Left forelimb (tissue), 1 donor: ENCODE measurements at regions not wholly inside any gene's neighbourhood (a gene's known extent, or its start where the extent isn't known, plus 50 kb on each side); places are given as distances from the start of the nearest gene placed in this dataset.
"Not testable (repeated sequence)": the region's sequence is repeated elsewhere in the genome, so short reads cannot be mapped to it uniquely, and the experiment has no call there.

Source experiments
- DNase-seq: peaks from one replicate; pipeline ENCODE4 v3.0.0-alpha.2; 2018; ENCODE audit warnings: low spot score

DNA sequence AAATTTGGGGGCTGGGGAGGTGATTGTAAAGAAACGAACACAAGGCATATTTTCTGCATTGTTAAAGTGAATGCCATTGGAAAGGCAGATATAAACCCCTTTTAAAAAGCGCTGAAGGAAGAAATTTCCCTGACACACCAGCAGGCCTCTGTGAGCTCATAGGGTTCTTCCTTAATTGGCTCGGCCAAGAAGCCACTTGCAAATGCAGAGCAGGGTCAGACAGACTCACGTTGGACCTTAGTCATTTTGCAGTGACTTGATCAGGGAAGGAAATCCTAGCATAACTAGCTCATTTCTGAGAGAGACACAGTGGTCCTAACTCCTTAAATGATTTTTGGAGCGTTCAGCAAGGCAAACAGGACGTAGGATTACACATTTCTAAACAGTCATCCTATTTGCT lies 1461.4 kb downstream of the GATA3 start:
- DNase-seq, result no peak

GRCh38 chr10:9535744-9536143 lies 1481.3 kb downstream of the GATA3 start:
- no peak for DNase-seq

GRCh38 chr10:9545073-9545472 lies 1472.6 kb upstream of the CELF2 start:
- DNase-seq, result no peak

GRCh38 chr10:9547936-9548904 lies 1469.5 kb upstream of the CELF2 start:
- DNase-seq, result no peak

- no peak for DNase-seq
Measured at GRCh38 chr10:9550810-9551209, 1466.9 kb upstream of the CELF2 start.

DNA sequence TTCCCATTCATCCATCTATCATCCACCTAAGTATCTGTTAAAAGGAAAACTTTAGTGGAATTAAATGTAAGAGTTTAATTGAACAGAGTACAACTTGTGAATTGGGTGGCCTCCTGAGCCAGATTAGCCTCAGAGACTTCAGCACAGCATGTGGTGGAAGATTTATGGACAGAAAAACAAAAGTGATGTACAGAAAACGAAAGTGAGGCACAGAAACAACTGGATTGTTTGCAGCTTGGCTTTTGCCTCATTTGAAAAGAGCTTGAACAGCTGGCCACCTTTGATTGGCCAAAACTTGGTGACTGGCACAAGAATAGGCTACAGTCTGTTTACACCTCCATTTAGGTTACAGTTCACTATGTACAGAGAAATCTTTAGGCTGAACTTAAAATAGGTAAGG lies 1463.4 kb upstream of the CELF2 start:
- DNase-seq, result no peak

GRCh38 chr10:9560976-9561375 lies 1456.7 kb upstream of the CELF2 start:
- no peak for DNase-seq

DNA sequence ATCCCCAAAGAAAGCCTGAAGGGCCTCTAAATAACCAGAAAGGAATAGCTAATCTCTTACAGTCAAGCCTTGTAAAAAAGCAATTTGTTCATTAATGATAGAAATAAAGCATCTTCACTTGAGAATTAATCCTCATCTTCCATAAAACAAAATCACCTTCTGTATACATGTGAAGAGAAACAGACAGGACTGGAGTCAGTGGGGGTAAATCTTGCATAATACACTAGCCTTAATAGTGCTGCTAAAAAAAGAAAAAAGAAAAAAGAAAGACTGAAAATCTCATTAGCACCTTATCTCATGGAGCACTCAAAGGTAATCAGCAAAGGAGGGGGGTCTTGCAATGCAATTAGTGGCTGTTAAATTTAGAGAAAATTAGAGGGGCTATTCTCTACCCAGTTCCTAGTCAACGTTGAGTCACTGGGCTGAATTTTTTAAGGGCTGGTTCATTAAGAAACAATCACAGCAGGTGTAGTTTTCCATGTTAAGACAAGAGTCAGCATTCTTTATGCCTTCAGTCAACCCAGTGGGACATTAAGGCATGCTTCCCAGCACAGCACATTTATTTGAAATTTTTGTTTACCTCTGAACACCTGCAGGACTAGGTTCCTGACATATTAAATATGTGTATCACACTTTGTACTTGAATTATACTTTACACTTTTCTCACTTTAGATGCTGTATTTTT lies 1455.7 kb upstream of the CELF2 start:
- no peak for DNase-seq

GRCh38 chr10:9577746-9578145 lies 1439.9 kb upstream of the CELF2 start:
- DNase-seq, result no peak

- no peak for DNase-seq
Measured at GRCh38 chr10:9579110-9579705, 1438.5 kb upstream of the CELF2 start.

- not testable (repeated sequence) for DNase-seq
Measured at GRCh38 chr10:9582803-9583202, 1434.9 kb upstream of the CELF2 start.

GRCh38 chr10:9596368-9596920 lies 1421.2 kb upstream of the CELF2 start:
- no peak for DNase-seq

DNA sequence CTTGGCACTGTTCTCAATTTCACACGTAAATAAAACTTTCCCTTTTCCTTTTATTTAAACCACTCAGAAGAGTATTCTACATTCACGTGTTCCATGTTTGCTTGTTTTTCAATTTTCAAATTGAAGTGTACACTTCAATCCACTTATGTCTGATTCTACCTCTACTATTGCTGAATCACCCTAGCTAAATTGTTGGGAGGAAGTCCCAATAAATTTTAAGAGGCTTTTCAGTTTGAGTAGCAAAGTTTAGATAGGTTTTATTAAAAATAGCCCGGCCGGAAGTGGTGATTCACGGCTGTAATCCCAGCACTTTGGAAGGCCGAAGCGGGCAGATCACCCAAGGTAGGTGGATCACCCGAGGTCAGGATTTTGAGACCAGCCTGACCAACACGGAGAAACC lies 1414.7 kb upstream of the CELF2 start:
- no peak for DNase-seq

- no peak for DNase-seq
Measured at GRCh38 chr10:9603972-9604371, 1413.7 kb upstream of the CELF2 start.

- DNase-seq, result no peak
Measured at GRCh38 chr10:9605231-9605630, 1412.4 kb upstream of the CELF2 start.

DNA sequence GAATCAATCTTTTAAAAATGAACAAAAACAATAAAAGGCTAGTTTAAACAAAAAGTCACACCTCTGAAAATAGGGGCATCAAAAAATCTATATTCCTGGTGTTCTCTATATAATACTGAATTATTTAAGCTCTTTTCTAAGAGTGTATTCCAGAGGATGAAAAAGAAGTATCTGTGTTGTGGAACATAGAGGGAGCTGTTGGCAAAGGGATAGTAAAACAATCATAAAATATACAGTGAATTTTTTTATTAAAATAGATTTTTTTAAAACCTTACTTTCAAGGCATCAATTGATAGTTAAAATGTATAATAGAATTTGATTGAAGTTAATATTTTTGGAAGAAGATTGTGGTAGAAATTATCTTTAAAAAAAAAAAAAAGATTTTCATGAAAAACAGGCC lies 1409.1 kb upstream of the CELF2 start:
- no peak for DNase-seq

- no peak for DNase-seq
Measured at GRCh38 chr10:9613338-9614075, 1404.2 kb upstream of the CELF2 start.

GRCh38 chr10:9615189-9615588 lies 1402.5 kb upstream of the CELF2 start:
- DNase-seq, result no peak

GRCh38 chr10:9621216-9621615 lies 1396.5 kb upstream of the CELF2 start:
- no peak for DNase-seq

- DNase-seq, result no peak
Measured at GRCh38 chr10:9625304-9625703, 1392.4 kb upstream of the CELF2 start.

DNA sequence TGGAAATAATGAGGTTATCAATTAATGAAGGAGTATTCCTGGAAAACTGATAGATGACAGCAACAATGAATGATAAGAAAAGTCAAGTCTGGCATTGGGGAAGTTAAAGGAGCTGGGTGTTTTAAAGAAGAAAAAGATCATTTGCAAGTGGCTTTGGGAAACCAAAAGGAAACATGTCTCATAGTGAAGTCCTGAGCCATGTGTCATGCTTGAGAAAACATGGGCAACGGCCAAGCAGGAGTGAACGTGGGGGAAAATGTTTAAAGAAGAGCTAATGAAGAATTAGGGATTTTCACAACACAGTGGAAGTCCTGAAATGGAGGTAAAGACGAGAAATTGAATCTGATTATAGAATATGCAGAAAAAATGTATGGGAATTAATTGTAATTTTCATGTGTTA lies 1383.2 kb upstream of the CELF2 start:
- DNase-seq, result no peak

GRCh38 chr10:9635691-9636090 lies 1382.0 kb upstream of the CELF2 start:
- no peak for DNase-seq
